GM19395 (cell line): ENCODE measurements at regions not wholly inside any gene's neighbourhood (a gene's known extent, or its start where the extent isn't known, plus 50 kb on each side); places are given as distances from the start of the nearest gene placed in this dataset.

Experiments used
- ATAC-seq: cut with Tn5 transposase; IDR thresholded peaks from one replicate; pipeline ENCODE4 v1.9.1; 2021; ENCODE audit warnings: mild to moderate bottlenecking, moderate library complexity; ENCODE audit not compliant: unreplicated experiment

GRCh38 chr2:48098539-48098938, 192.2 kb upstream of the FBXO11 start:
- ATAC-seq: no peak

GRCh38 chr2:48104418-48104817, 198.1 kb upstream of the FBXO11 start:
- no peak for ATAC-seq

GRCh38 chr2:48105848-48106247, 199.6 kb upstream of the FBXO11 start:
- ATAC-seq: no peak

GRCh38 chr2:48107326-48107925, 201.1 kb upstream of the FBXO11 start:
- ATAC-seq: no peak

GRCh38 chr2:48108455-48108854, 202.2 kb upstream of the FBXO11 start:
- no peak for ATAC-seq

GRCh38 chr2:48109491-48110204, 203.3 kb upstream of the FBXO11 start:
- no peak for ATAC-seq

- ATAC-seq: no peak
Measured at GRCh38 chr2:48110492-48110891, 204.0 kb upstream of the FOXN2 start.

GRCh38 chr2:48112911-48113680, 201.4 kb upstream of the FOXN2 start:
- ATAC-seq: no peak

- ATAC-seq: no peak
Measured at GRCh38 chr2:48113767-48114166, 200.7 kb upstream of the FOXN2 start.

GRCh38 chr2:48114256-48114655, 200.2 kb upstream of the FOXN2 start:
- ATAC-seq: no peak

- ATAC-seq: no peak
Measured at GRCh38 chr2:48116497-48116896, 198.0 kb upstream of the FOXN2 start.

GRCh38 chr2:48118895-48119294, 195.6 kb upstream of the FOXN2 start:
- ATAC-seq: no peak

GRCh38 chr2:48120112-48120511, 194.4 kb upstream of the FOXN2 start:
- no peak for ATAC-seq

- no peak for ATAC-seq
Measured at GRCh38 chr2:48120759-48121242, 193.7 kb upstream of the FOXN2 start.

- ATAC-seq: no peak
Measured at GRCh38 chr2:48122166-48122565, 192.3 kb upstream of the FOXN2 start.

GRCh38 chr2:48124592-48124991, 189.9 kb upstream of the FOXN2 start:
- no peak for ATAC-seq

- ATAC-seq: no peak
Measured at GRCh38 chr2:48126162-48126561, 188.3 kb upstream of the FOXN2 start.

- no peak for ATAC-seq
Measured at GRCh38 chr2:48127612-48128191, 186.8 kb upstream of the FOXN2 start.

- no peak for ATAC-seq
Measured at GRCh38 chr2:48129293-48129950, 185.1 kb upstream of the FOXN2 start.

GRCh38 chr2:48131539-48132270, 182.8 kb upstream of the FOXN2 start:
- ATAC-seq: no peak
